Astrocyte (in vitro differentiated cells and primary cell): ENCODE measurements at regions not wholly inside any gene's neighbourhood (a gene's known extent, or its start where the extent isn't known, plus 50 kb on each side); places are given as distances from the start of the nearest gene placed in this dataset.

Source experiments
- DNase-seq: peaks from one replicate; pipeline ENCODE4 v3.0.0-alpha.2; 2010; ENCODE audit warnings: low read depth
- FAIRE-seq: peaks from 2 replicates; lab custom pipeline; 2011; peaks lifted over from hg19 to GRCh38; lab: Jason Lieb, UNC
- H2AFZ ChIP-seq: 2 replicates; pipeline ENCODE4 v1.6.0; 2012; ENCODE audit warnings: low read depth, low read length, inconsistent platforms
- H3K27ac ChIP-seq: 2 replicates; pipeline ENCODE4 v1.5.1; 2011; ENCODE audit warnings: low read depth, low read length, inconsistent platforms
- H3K27me3 ChIP-seq: 2 replicates; pipeline ENCODE4 v1.6.0; 2011; ENCODE audit warnings: low read length, inconsistent platforms; ENCODE audit not compliant: insufficient read depth
- H3K36me3 ChIP-seq: 2 replicates; pipeline ENCODE4 v1.5.1; 2011; ENCODE audit warnings: low read length, inconsistent platforms; ENCODE audit not compliant: insufficient read depth
- H3K4me1 ChIP-seq: 2 replicates; pipeline ENCODE4 v1.5.1; 2011; ENCODE audit warnings: low read length, inconsistent platforms; ENCODE audit not compliant: insufficient read depth
- H3K4me2 ChIP-seq: 2 replicates; pipeline ENCODE4 v1.6.0; 2012; ENCODE audit warnings: low read length, inconsistent platforms
- H3K4me3 ChIP-seq: 2 replicates; pipeline ENCODE4 v1.5.1; 2011; ENCODE audit warnings: low read depth, mild to moderate bottlenecking, low read length, inconsistent platforms; ENCODE audit not compliant: insufficient read depth
- H3K79me2 ChIP-seq: 2 replicates; pipeline ENCODE4 v1.6.0; 2012; ENCODE audit warnings: mild to moderate bottlenecking, low read length, inconsistent platforms; ENCODE audit not compliant: insufficient read depth
- H3K9ac ChIP-seq: 2 replicates; pipeline ENCODE4 v1.6.0; 2012; ENCODE audit warnings: mild to moderate bottlenecking, low read length, inconsistent platforms
- H3K9me3 ChIP-seq: 2 replicates; pipeline ENCODE4 v1.5.1; 2012; ENCODE audit warnings: low read depth, mild to moderate bottlenecking, low read length, inconsistent platforms; ENCODE audit not compliant: insufficient read depth
- H4K20me1 ChIP-seq: 2 replicates; pipeline ENCODE4 v1.6.0; 2012; ENCODE audit warnings: low read length, inconsistent platforms; ENCODE audit not compliant: insufficient read depth
- H3K27ac Mint-ChIP-seq: one replicate; pipeline ENCODE4 v1.8.0; 2021; ENCODE audit warnings: mild to moderate bottlenecking, mixed read lengths; ENCODE audit not compliant: unreplicated experiment
- H3K27me3 Mint-ChIP-seq: one replicate; pipeline ENCODE4 v1.8.0; 2021; ENCODE audit warnings: low read depth, mixed read lengths; ENCODE audit not compliant: unreplicated experiment
- H3K36me3 Mint-ChIP-seq: one replicate; pipeline ENCODE4 v1.8.0; 2021; ENCODE audit warnings: low read depth, mixed read lengths; ENCODE audit not compliant: unreplicated experiment
- H3K4me1 Mint-ChIP-seq: one replicate; pipeline ENCODE4 v1.8.0; 2021; ENCODE audit warnings: low read depth, mixed read lengths; ENCODE audit not compliant: unreplicated experiment
- H3K4me3 Mint-ChIP-seq: one replicate; pipeline ENCODE4 v1.8.0; 2021; ENCODE audit warnings: mild to moderate bottlenecking, moderate library complexity, mixed read lengths; ENCODE audit not compliant: unreplicated experiment
- H3K9me3 Mint-ChIP-seq: one replicate; pipeline ENCODE4 v1.8.0; 2021; ENCODE audit warnings: mild to moderate bottlenecking, mixed read lengths; ENCODE audit not compliant: unreplicated experiment
- EZH2 ChIP-seq: IDR thresholded peaks from 2 replicates; pipeline ENCODE4 v1.6.1; 2012; ENCODE audit warnings: mild to moderate bottlenecking, low read length, inconsistent platforms; ENCODE audit not compliant: insufficient read depth
- TF ChIP-seq, protein P1 (sequence below): IDR thresholded peaks from 2 replicates; pipeline ENCODE4 v1.5.1; 2011; ENCODE audit warnings: low read depth, mild to moderate bottlenecking, inconsistent platforms, low read length, moderate library complexity; ENCODE audit not compliant: insufficient read depth

DNA sequence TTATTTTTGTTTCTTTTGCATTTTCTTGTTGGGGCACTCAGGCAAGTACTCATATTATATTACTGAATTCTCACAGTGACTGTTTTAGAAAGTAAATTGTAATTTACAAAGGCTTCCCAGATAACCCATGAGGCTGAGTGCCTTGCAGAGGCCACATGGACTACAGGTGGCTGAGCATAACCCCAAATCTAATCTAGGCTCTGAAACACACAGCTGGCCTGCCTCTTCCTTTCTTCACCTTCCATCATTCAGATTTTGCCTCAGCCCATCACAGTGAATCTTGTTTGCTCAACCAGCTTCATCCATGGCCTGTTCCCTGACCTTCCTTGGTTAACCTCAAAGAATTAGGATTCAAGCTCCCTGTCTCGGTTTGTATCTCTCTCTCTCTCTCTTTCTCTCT is 78.5 kb upstream of the PRDM11 start:
- H3K27ac ChIP-seq: no peak overlapping the region
- Mint-ChIP-seq H3K27ac (no peak overlapping the region), H3K27me3 (peaks cover 46% of the 10 kb centered on the region), H3K4me1 (no peaks in the 10 kb centered on the region), H3K4me3 (no peak overlapping the region), H3K36me3 (no peaks in the 10 kb centered on the region), H3K9me3 (peaks cover 28% of the 10 kb centered on the region)
- H3K79me2 ChIP-seq: no peaks in the 10 kb centered on the region
- H4K20me1 ChIP-seq: no peaks in the 10 kb centered on the region
- H2AFZ ChIP-seq: no peak overlapping the region
- DNase-seq: no peak
- TF ChIP-seq EZH2: no peak
- TF ChIP-seq, protein P1, sequence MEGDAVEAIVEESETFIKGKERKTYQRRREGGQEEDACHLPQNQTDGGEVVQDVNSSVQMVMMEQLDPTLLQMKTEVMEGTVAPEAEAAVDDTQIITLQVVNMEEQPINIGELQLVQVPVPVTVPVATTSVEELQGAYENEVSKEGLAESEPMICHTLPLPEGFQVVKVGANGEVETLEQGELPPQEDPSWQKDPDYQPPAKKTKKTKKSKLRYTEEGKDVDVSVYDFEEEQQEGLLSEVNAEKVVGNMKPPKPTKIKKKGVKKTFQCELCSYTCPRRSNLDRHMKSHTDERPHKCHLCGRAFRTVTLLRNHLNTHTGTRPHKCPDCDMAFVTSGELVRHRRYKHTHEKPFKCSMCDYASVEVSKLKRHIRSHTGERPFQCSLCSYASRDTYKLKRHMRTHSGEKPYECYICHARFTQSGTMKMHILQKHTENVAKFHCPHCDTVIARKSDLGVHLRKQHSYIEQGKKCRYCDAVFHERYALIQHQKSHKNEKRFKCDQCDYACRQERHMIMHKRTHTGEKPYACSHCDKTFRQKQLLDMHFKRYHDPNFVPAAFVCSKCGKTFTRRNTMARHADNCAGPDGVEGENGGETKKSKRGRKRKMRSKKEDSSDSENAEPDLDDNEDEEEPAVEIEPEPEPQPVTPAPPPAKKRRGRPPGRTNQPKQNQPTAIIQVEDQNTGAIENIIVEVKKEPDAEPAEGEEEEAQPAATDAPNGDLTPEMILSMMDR: no peak
- H3K9me3 ChIP-seq: no peaks in the 10 kb centered on the region
- no peak overlapping the region for H3K9ac ChIP-seq
- peaks cover 11% of the 10 kb centered on the region for H3K27me3 ChIP-seq
- H3K4me2 ChIP-seq: no peak overlapping the region
- no peak overlapping the region for H3K4me3 ChIP-seq
- FAIRE-seq: no peak
- no peaks in the 10 kb centered on the region for H3K36me3 ChIP-seq
- no peaks in the 10 kb centered on the region for H3K4me1 ChIP-seq

DNA sequence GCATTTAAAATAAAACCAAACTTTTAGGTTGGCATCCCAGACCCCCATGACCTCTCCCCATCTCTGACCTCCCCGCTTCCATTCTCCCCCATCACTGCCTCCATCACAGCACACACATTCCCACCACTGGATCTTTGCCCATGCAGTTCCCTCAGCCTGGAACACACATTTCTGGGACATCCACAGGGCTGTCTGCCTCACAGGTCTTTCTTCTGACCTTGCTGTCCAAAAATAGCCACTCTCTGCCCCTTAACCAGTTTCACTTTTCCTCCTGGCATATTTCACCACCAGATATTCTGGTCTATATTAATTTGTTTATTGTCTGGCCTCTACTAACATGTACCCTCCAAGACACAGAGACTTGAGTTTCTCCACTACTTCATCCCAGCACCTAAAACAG is 75.2 kb upstream of the PRDM11 start:
- H3K9ac ChIP-seq: no peak overlapping the region
- no peaks in the 10 kb centered on the region for H4K20me1 ChIP-seq
- FAIRE-seq (no peak), DNase-seq (no peak)
- no peak overlapping the region for H3K27ac Mint-ChIP-seq
- no peaks in the 10 kb centered on the region for H3K4me1 ChIP-seq
- peaks cover 69% of the 10 kb centered on the region for H3K27me3 Mint-ChIP-seq
- no peaks in the 10 kb centered on the region for H3K36me3 Mint-ChIP-seq
- TF ChIP-seq, protein P1: no peak
- no peak for TF ChIP-seq EZH2
- H3K79me2 ChIP-seq: no peaks in the 10 kb centered on the region
- H2AFZ ChIP-seq: no peak overlapping the region
- H3K27me3 ChIP-seq: peaks cover 33% of the 10 kb centered on the region
- H3K9me3 Mint-ChIP-seq: peaks cover 9% of the 10 kb centered on the region
- H3K27ac ChIP-seq: no peak overlapping the region
- no peaks in the 10 kb centered on the region for H3K4me1 Mint-ChIP-seq
- no peak overlapping the region for H3K4me3 Mint-ChIP-seq
- no peak overlapping the region for H3K4me3 ChIP-seq
- no peaks in the 10 kb centered on the region for H3K9me3 ChIP-seq
- H3K36me3 ChIP-seq: no peaks in the 10 kb centered on the region
- no peak overlapping the region for H3K4me2 ChIP-seq

DNA sequence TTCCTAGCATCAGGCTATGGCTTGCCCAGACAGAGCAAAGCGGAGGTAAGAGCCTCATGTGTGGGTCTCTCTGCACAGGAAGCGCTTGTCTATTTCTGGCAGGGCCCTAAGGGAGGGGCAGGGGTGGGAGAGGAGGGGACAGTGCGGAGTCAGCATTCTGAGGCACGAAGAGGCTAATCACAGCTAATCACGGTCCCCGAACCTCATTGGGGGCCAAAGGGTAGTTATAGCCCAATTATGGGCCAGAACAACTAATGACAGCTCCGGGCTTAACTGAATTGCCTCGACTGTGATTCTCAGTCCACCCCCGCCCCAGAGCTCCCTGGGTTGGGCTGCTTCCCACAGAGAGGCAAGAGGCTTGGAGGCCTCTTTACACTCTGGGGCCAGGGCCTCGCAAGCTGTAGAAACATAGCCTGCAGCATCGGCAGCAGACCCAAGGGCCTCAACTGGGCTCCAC is 72.7 kb upstream of the PRDM11 start:
- H4K20me1 ChIP-seq: no peaks in the 10 kb centered on the region
- H3K4me2 ChIP-seq: no peak overlapping the region
- no peaks in the 10 kb centered on the region for H3K9me3 ChIP-seq
- H3K27ac ChIP-seq: no peak overlapping the region
- TF ChIP-seq EZH2: no peak
- TF ChIP-seq, protein P1: no peak
- H2AFZ ChIP-seq: no peak overlapping the region
- H3K36me3 Mint-ChIP-seq: no peaks in the 10 kb centered on the region
- no peaks in the 10 kb centered on the region for H3K36me3 ChIP-seq
- no peak overlapping the region for H3K4me3 Mint-ChIP-seq
- DNase-seq: no peak
- H3K9me3 Mint-ChIP-seq: peaks cover 3% of the 10 kb centered on the region
- no peak for FAIRE-seq
- no peak overlapping the region for H3K4me3 ChIP-seq
- H3K9ac ChIP-seq: no peak overlapping the region
- peaks cover 68% of the 10 kb centered on the region for H3K27me3 Mint-ChIP-seq
- H3K4me1 ChIP-seq: no peaks in the 10 kb centered on the region
- H3K27ac Mint-ChIP-seq: no peak overlapping the region
- H3K4me1 Mint-ChIP-seq: peaks cover 3% of the 10 kb centered on the region
- no peaks in the 10 kb centered on the region for H3K79me2 ChIP-seq
- H3K27me3 ChIP-seq: peaks cover 42% of the 10 kb centered on the region
